IMR-90 (cell line): ENCODE measurements at regions not wholly inside any gene's neighbourhood (a gene's known extent, or its start where the extent isn't known, plus 50 kb on each side); places are given as distances from the start of the nearest gene placed in this dataset.

Experiments used
- ATAC-seq: fragments of 200-7000 bp; cut with Tn5 transposase; 2 replicates; pipeline ENCODE4 v1.9.1; 2020; ENCODE audit warnings: low read depth, mild to moderate bottlenecking, moderate library complexity
- BruUV-seq: library from RNA; stranded (reverse); fragments of 400-500 nt; replicated peaks from 2 replicates; lab custom pipeline; 2021; lab: Mats Ljungman, UMichigan
- CTCF ChIA-PET: fragments of 300-600 bp; formaldehyde crosslinking; extraction: SDS; loops from one replicate; lab custom pipeline; 2021; ENCODE audit warnings: antibody characterized with exemption; lab: Yijun Ruan, JAX
- POLR2A ChIA-PET: fragments of 300-600 bp; sonication (Branson Sonifier 250); formaldehyde crosslinking; loops from one replicate; lab custom pipeline; 2022; ENCODE audit warnings: antibody characterized with exemption; ENCODE audit not compliant: unreplicated experiment; lab: Charles Lee
- DNase-seq: peaks from one replicate; pipeline ENCODE4 v3.0.0; 2013
- H2AFZ ChIP-seq: replicated peaks from 2 replicates; pipeline ENCODE3; 2013; ENCODE audit warnings: low read length, mild to moderate bottlenecking; ENCODE audit not compliant: poor library complexity
- H2AK5ac ChIP-seq: 2 replicates; pipeline ENCODE4 v1.6.1; 2013; ENCODE audit warnings: low read depth, low read length, inconsistent platforms
- H2AK9ac ChIP-seq: replicated peaks from 2 replicates; pipeline ENCODE3; 2013; ENCODE audit warnings: mild to moderate bottlenecking, low read depth, low read length, moderate library complexity; ENCODE audit not compliant: poor library complexity
- H2BK120ac ChIP-seq: 2 replicates; pipeline ENCODE4 v1.6.1; 2013; ENCODE audit warnings: low read depth, low read length, inconsistent platforms
- H2BK15ac ChIP-seq: 3 replicates; pipeline ENCODE4 v1.6.1; 2013; ENCODE audit warnings: low read depth, low read length, inconsistent platforms
- H2BK20ac ChIP-seq: 2 replicates; pipeline ENCODE4 v1.6.1; 2013; ENCODE audit warnings: low read depth, mild to moderate bottlenecking, inconsistent platforms, low read length, moderate library complexity
- H2BK5ac ChIP-seq: 2 replicates; pipeline ENCODE4 v1.6.1; 2013; ENCODE audit warnings: mild to moderate bottlenecking, low read depth, low read length, inconsistent platforms; ENCODE audit not compliant: poor library complexity, severe bottlenecking
- H3K14ac ChIP-seq: replicated peaks from 2 replicates; pipeline ENCODE4 v1.6.1; 2013; ENCODE audit warnings: low read depth, low read length, inconsistent platforms
- H3K18ac ChIP-seq: 2 replicates; pipeline ENCODE4 v1.6.1; 2013; ENCODE audit warnings: low read depth, low read length, control low read depth
- H3K23ac ChIP-seq: 2 replicates; pipeline ENCODE4 v1.6.1; 2013; ENCODE audit warnings: low read depth, low read length, inconsistent platforms
- H3K27ac ChIP-seq: 2 replicates; pipeline ENCODE4 v1.5.1; 2013; ENCODE audit warnings: mild to moderate bottlenecking, control low read depth, low read length; ENCODE audit not compliant: insufficient read depth
- H3K27me3 ChIP-seq: 2 replicates; pipeline ENCODE4 v1.6.1; 2013; ENCODE audit warnings: low read length; ENCODE audit not compliant: control insufficient read depth, insufficient read depth
- H3K36me3 ChIP-seq: 2 replicates; pipeline ENCODE4 v1.6.1; 2013; ENCODE audit warnings: low read length, mixed read lengths; ENCODE audit not compliant: control insufficient read depth, insufficient read depth
- H3K4ac ChIP-seq: 2 replicates; pipeline ENCODE4 v1.6.1; 2013; ENCODE audit warnings: low read depth, low read length, inconsistent platforms
- H3K4me1 ChIP-seq: 2 replicates; pipeline ENCODE4 v1.6.1; 2013; ENCODE audit warnings: low read length, mixed read lengths; ENCODE audit not compliant: control insufficient read depth, insufficient read depth
- H3K4me2 ChIP-seq: 2 replicates; pipeline ENCODE4 v1.6.1; 2013; ENCODE audit warnings: low read depth, mild to moderate bottlenecking, control low read depth, low read length, moderate library complexity
- H3K4me3 ChIP-seq: 2 replicates; pipeline ENCODE4 v1.5.1; 2013; ENCODE audit warnings: low read depth, mild to moderate bottlenecking, control low read depth, low read length, moderate library complexity; ENCODE audit not compliant: insufficient read depth
- H3K56ac ChIP-seq: 2 replicates; pipeline ENCODE4 v1.6.1; 2013; ENCODE audit warnings: low read length, inconsistent platforms; ENCODE audit not compliant: insufficient read depth; ENCODE audit errors: extremely low read depth
- H3K79me1 ChIP-seq, 2 experiments: 2 replicates each; pipeline ENCODE4 v1.6.1; 2013; ENCODE audit warnings: low read length in 2 of 2, inconsistent platforms in 1 of 2, low read depth in 1 of 2
- H3K9ac ChIP-seq: 2 replicates; pipeline ENCODE4 v1.6.1; 2013; ENCODE audit warnings: low read depth, low read length, control low read depth
- H3K9me1 ChIP-seq: 2 replicates; pipeline ENCODE4 v1.6.1; 2013; ENCODE audit warnings: low read length, inconsistent platforms; ENCODE audit not compliant: insufficient read depth
- H3K9me3 ChIP-seq: 2 replicates; pipeline ENCODE4 v1.6.1; 2013; ENCODE audit warnings: low read length; ENCODE audit not compliant: control insufficient read depth, insufficient read depth
- H4K20me1 ChIP-seq: 2 replicates; pipeline ENCODE4 v1.6.1; 2013; ENCODE audit warnings: low read length, inconsistent platforms; ENCODE audit not compliant: insufficient read depth
- H4K5ac ChIP-seq: 2 replicates; pipeline ENCODE4 v1.6.1; 2013; ENCODE audit warnings: mild to moderate bottlenecking, low read depth, low read length, control low read depth
- H4K8ac ChIP-seq, 2 experiments: 2 replicates each; pipeline ENCODE4 v1.6.1; 2013; ENCODE audit warnings: low read depth in 2 of 2, low read length in 2 of 2, control low read depth in 1 of 2, inconsistent platforms in 1 of 2
- H4K91ac ChIP-seq: 2 replicates; pipeline ENCODE4 v1.6.1; 2013; ENCODE audit warnings: low read depth, low read length, inconsistent platforms; ENCODE audit not compliant: insufficient read depth
- CHD1 ChIP-seq: IDR thresholded peaks from 2 replicates; pipeline ENCODE4 v1.6.1; 2012; ENCODE audit warnings: low read depth, low read length, improper control_type of control experiment
- FOS ChIP-seq: fragments of 150-350 bp; IDR thresholded peaks from 2 replicates; pipeline ENCODE4 v1.6.1; 2016; ENCODE audit warnings: low read depth, low read length
- NFE2L2 ChIP-seq: fragments of 150-350 bp; IDR thresholded peaks from 2 replicates; pipeline ENCODE4 v1.6.1; 2016; ENCODE audit warnings: low read depth, mild to moderate bottlenecking, low read length
- WGBS, 2 experiments: methylation state at CpG; one replicate each; pipeline versions ENCODE4 v1.1.5 to v1.1.7; 2013; ENCODE audit warnings: missing lambda C conversion rate in 2 of 2; ENCODE audit not compliant: insufficient read length in 1 of 2; ENCODE audit errors: extremely low coverage in 2 of 2; 5-methylcytosine and 5-hydroxymethylcytosine counted together
- dilution Hi-C: fragments of 300-500 bp; cut with HindIII; formaldehyde crosslinking; loops from one replicate; pipeline ENCODE4 v1.14.3; 2018; ENCODE audit warnings: low sequenced_read_pairs; ENCODE audit not compliant: unreplicated experiment
- in situ Hi-C: fragments of 300-500 bp; cut with MboI; formaldehyde crosslinking; loops from 3 replicates; pipeline ENCODE4 v1.14.3; 2019; ENCODE audit warnings: low sequenced_read_pairs, inconsistent platforms, mixed read lengths
- intact Hi-C: fragments of 100-400 bp; cut with micrococcal nuclease; formaldehyde crosslinking; loops from 2 replicates; pipeline ENCODE4 v1.10.0; 2022

DNA sequence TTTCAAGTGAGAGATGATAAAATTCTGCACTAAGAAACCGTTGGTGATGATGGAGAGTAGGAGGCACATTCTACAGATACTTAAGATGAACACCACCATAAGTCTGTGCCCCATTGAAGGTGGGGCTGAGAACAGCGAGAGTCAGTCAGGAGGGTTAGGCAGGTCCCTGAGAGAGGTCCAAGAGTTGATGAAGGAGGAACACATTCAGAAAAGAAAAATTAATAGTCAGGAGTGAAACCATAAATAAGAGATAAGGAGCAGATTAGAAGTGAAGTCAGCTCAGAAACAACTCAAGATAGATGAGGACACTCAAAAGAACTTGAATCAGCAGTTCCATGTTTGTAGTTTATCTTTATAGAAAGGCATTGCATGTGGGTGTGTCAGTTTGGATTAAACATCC is 727.2 kb upstream of the MARCKS start:
- H3K27ac ChIP-seq = no peak overlapping the region
- no peak overlapping the region for H3K4me3 ChIP-seq
- H3K9me3 ChIP-seq = no peaks in the 10 kb centered on the region
- CTCF ChIA-PET = no interaction called here
- H4K5ac ChIP-seq = no peak overlapping the region
- no peak overlapping the region for H3K4me2 ChIP-seq
- no peak for ATAC-seq
- no peak overlapping the region for H2AK5ac ChIP-seq
- dilution Hi-C loops = no loop called here
- H4K91ac ChIP-seq = no peak overlapping the region
- H3K14ac ChIP-seq = no peak overlapping the region
- H3K36me3 ChIP-seq = no peaks in the 10 kb centered on the region
- no peaks in the 10 kb centered on the region for H3K4me1 ChIP-seq
- H3K56ac ChIP-seq = no peak overlapping the region
- no CpG with 5 or more reads among the region's 2 CpGs for WGBS, 2 experiments
- no peak overlapping the region for H3K9ac ChIP-seq
- DNase-seq = no peak
- POLR2A ChIA-PET = no interaction called here
- in situ Hi-C loops = no loop called here
- no peak overlapping the region for H2BK15ac ChIP-seq
- no peaks in the 10 kb centered on the region for H4K20me1 ChIP-seq
- no peak overlapping the region for H3K18ac ChIP-seq
- BruUV-seq = no TSS peak
- no peak overlapping the region for H2BK120ac ChIP-seq
- H3K9me1 ChIP-seq = no peaks in the 10 kb centered on the region
- H3K27me3 ChIP-seq = no peaks in the 10 kb centered on the region
- TF ChIP-seq FOS (no peak), CHD1 (no peak), NFE2L2 (no peak)
- no peaks in the 10 kb centered on the region for H3K79me1 ChIP-seq
- no peak overlapping the region for H2AK9ac ChIP-seq
- H3K4ac ChIP-seq = no peak overlapping the region
- no peak overlapping the region for H2AFZ ChIP-seq
- H3K23ac ChIP-seq = no peak overlapping the region
- no peak overlapping the region for H2BK20ac ChIP-seq
- intact Hi-C loops = loop anchor here (10.0 kb wide), 3 partner anchors 305 to 545 kb away; no protein-coding TSS in a partner anchor
- no peak overlapping the region for H4K8ac ChIP-seq
- H2BK5ac ChIP-seq = no peak overlapping the region
